ENCODE measurements at regions not wholly inside any gene's neighbourhood (a gene's known extent, or its start where the extent isn't known, plus 50 kb on each side); places are given as distances from the start of the nearest gene placed in this dataset.
"Not testable (repeated sequence)": the region's sequence is repeated elsewhere in the genome, so short reads cannot be mapped to it uniquely, and the experiment has no call there.

DNA sequence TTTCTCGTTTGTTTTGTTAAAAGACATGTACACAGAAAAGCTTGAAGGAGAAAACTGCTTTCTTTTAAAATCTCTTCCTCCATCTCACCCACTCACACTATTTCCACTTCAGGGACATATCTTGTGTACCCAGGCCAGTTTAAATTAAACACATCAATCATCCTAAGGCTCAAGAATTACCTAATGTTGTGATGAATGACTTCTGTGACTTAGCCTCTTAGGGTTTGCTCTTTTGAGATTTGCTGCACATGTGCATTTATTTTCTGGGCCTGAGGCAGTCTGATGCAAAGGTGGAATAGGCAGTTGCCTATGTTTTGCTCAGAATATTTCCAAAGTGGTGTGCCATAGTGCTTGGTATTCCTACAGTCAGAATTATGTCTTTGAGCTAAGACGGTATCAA is 439.9 kb upstream of the CHD1 start:
- H3K9ac ChIP-seq (ENCODE audit: low read depth, low read length): no peak overlapping the region
- no peak overlapping the region for H2AFZ ChIP-seq (ENCODE audit: low read depth, low read length)

DNA sequence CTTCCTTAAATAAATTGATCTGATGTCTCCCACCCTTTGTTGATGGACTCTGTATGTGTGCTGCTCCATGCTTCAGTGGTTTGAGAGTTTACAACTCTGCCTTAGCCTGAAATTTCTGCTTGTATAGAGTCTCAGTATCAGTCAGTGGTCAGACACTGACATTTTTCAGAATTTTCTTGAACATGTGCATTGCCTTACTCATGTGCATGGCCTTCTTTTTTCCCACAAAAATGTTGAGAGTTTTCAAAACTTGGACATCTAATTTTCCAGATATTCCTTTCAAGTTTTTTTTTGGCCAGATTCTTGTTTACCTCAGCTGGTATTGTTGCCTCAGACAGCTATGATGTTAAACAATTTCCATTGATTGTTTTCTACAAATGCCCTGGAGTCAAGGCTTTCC is 427.1 kb upstream of the CHD1 start:
- Histone ChIP-seq H3K4me3 (ENCODE audit: low read depth in 1 of 2, low read length in 2 of 2) (no peak overlapping the region), H3K79me2 (ENCODE audit: insufficient read depth, low read length) (no peaks in the 10 kb centered on the region), H4K20me1 (ENCODE audit: insufficient read depth, low read length) (no peaks in the 10 kb centered on the region), H3K4me1 (ENCODE audit: insufficient read depth, low read length) (no peaks in the 10 kb centered on the region), H3K9ac (ENCODE audit: low read depth, low read length) (no peak overlapping the region), H2AFZ (ENCODE audit: low read depth, low read length) (no peak overlapping the region), H3K27ac (ENCODE audit: low read length) (no peak overlapping the region), H3K4me2 (ENCODE audit: insufficient read depth, low read length) (no peak overlapping the region), H3K36me3 (ENCODE audit: insufficient read depth, low read length) (no peaks in the 10 kb centered on the region), H3K9me3 (ENCODE audit: insufficient read depth, low read length, severe bottlenecking) (peaks cover 2% of the 10 kb centered on the region), H3K27me3 (ENCODE audit: insufficient read depth, low read length, poor library complexity) (no peaks in the 10 kb centered on the region)
- ATAC-seq (ENCODE audit: insufficient read depth, low read depth) (no peak), DNase-seq (no peak)
- TF ChIP-seq EZH2 (IDR thresholded peaks at IDR 0.05; ENCODE audit: borderline replicate concordance, low read depth, low read length, severe bottlenecking) (no peak), CTCF (IDR thresholded peaks at IDR 0.05; ENCODE audit: borderline replicate concordance, extremely low read depth, low read length, poor library complexity, severe bottlenecking) (no peak)

More for the DNA sequence above, 439.9 kb upstream of the CHD1 start:
- no peaks in the 10 kb centered on the region for H3K9me3 ChIP-seq (ENCODE audit: insufficient read depth, low read length, severe bottlenecking)
- no peaks in the 10 kb centered on the region for H4K20me1 ChIP-seq (ENCODE audit: insufficient read depth, low read length)
- no peaks in the 10 kb centered on the region for H3K27me3 ChIP-seq (ENCODE audit: insufficient read depth, low read length, poor library complexity)
- no peak for DNase-seq
- no peaks in the 10 kb centered on the region for H3K4me1 ChIP-seq (ENCODE audit: insufficient read depth, low read length)
- ATAC-seq (ENCODE audit: insufficient read depth, low read depth): no peak
- TF ChIP-seq EZH2 (IDR thresholded peaks at IDR 0.05; ENCODE audit: borderline replicate concordance, low read depth, low read length, severe bottlenecking) (no peak), CTCF (IDR thresholded peaks at IDR 0.05; ENCODE audit: borderline replicate concordance, extremely low read depth, low read length, poor library complexity, severe bottlenecking) (no peak)
- no peaks in the 10 kb centered on the region for H3K79me2 ChIP-seq (ENCODE audit: insufficient read depth, low read length)
- H3K4me3 ChIP-seq (ENCODE audit: low read depth in 1 of 2, low read length in 2 of 2): no peak overlapping the region
- H3K4me2 ChIP-seq (ENCODE audit: insufficient read depth, low read length): no peak overlapping the region
- H3K27ac ChIP-seq (ENCODE audit: low read length): no peak overlapping the region
- H3K36me3 ChIP-seq (ENCODE audit: insufficient read depth, low read length): no peaks in the 10 kb centered on the region

GRCh38 chr5:99349787-99350186 is 421.0 kb upstream of the CHD1 start:
- DNase-seq: no peak
- Histone ChIP-seq H3K4me3 (ENCODE audit: low read depth in 1 of 2, low read length in 2 of 2) (no peak overlapping the region), H2AFZ (ENCODE audit: low read depth, low read length) (no peak overlapping the region), H3K9me3 (ENCODE audit: insufficient read depth, low read length, severe bottlenecking) (peaks cover 2% of the 10 kb centered on the region), H3K4me1 (ENCODE audit: insufficient read depth, low read length) (no peaks in the 10 kb centered on the region), H3K27me3 (ENCODE audit: insufficient read depth, low read length, poor library complexity) (no peaks in the 10 kb centered on the region), H3K4me2 (ENCODE audit: insufficient read depth, low read length) (no peak overlapping the region), H3K27ac (ENCODE audit: low read length) (no peak overlapping the region), H3K9ac (ENCODE audit: low read depth, low read length) (no peak overlapping the region), H4K20me1 (ENCODE audit: insufficient read depth, low read length) (no peaks in the 10 kb centered on the region), H3K36me3 (ENCODE audit: insufficient read depth, low read length) (no peaks in the 10 kb centered on the region), H3K79me2 (ENCODE audit: insufficient read depth, low read length) (no peaks in the 10 kb centered on the region)
- no peak for ATAC-seq (ENCODE audit: insufficient read depth, low read depth)
- TF ChIP-seq EZH2 (IDR thresholded peaks at IDR 0.05; ENCODE audit: borderline replicate concordance, low read depth, low read length, severe bottlenecking): no peak
- TF ChIP-seq CTCF (IDR thresholded peaks at IDR 0.05; ENCODE audit: borderline replicate concordance, extremely low read depth, low read length, poor library complexity, severe bottlenecking): no peak

DNA sequence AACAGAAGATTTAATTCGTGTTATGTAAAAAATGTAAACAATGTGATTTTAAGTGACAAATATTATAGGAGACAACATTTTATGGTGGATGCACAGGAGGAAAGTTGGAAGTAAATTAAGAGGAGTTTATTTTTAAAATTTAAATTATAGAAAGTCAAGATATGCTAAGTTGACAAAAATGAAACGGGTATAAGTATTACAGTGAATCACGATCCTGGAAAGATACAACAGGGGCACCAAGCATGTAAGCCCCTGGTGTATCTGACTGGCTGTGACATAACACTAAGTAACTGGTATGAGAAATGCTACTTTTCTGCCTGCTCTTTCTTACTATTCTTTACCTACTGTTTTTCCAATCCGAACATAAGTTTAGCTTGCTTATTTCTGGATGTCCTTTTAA is 419.8 kb upstream of the CHD1 start:
- H3K4me2 ChIP-seq (ENCODE audit: insufficient read depth, low read length): no peak overlapping the region
- DNase-seq (no peak), ATAC-seq (ENCODE audit: insufficient read depth, low read depth) (no peak)
- no peaks in the 10 kb centered on the region for H3K79me2 ChIP-seq (ENCODE audit: insufficient read depth, low read length)
- no peak for TF ChIP-seq CTCF (IDR thresholded peaks at IDR 0.05; ENCODE audit: borderline replicate concordance, extremely low read depth, low read length, poor library complexity, severe bottlenecking)
- TF ChIP-seq EZH2 (IDR thresholded peaks at IDR 0.05; ENCODE audit: borderline replicate concordance, low read depth, low read length, severe bottlenecking): no peak
- H3K4me1 ChIP-seq (ENCODE audit: insufficient read depth, low read length): no peaks in the 10 kb centered on the region
- no peaks in the 10 kb centered on the region for H4K20me1 ChIP-seq (ENCODE audit: insufficient read depth, low read length)
- no peak overlapping the region for H3K9ac ChIP-seq (ENCODE audit: low read depth, low read length)
- H3K9me3 ChIP-seq (ENCODE audit: insufficient read depth, low read length, severe bottlenecking): peaks cover 2% of the 10 kb centered on the region
- H2AFZ ChIP-seq (ENCODE audit: low read depth, low read length): no peak overlapping the region
- H3K27ac ChIP-seq (ENCODE audit: low read length): no peak overlapping the region
- no peaks in the 10 kb centered on the region for H3K27me3 ChIP-seq (ENCODE audit: insufficient read depth, low read length, poor library complexity)
- no peaks in the 10 kb centered on the region for H3K36me3 ChIP-seq (ENCODE audit: insufficient read depth, low read length)
- H3K4me3 ChIP-seq (ENCODE audit: low read depth in 1 of 2, low read length in 2 of 2): no peak overlapping the region

DNA sequence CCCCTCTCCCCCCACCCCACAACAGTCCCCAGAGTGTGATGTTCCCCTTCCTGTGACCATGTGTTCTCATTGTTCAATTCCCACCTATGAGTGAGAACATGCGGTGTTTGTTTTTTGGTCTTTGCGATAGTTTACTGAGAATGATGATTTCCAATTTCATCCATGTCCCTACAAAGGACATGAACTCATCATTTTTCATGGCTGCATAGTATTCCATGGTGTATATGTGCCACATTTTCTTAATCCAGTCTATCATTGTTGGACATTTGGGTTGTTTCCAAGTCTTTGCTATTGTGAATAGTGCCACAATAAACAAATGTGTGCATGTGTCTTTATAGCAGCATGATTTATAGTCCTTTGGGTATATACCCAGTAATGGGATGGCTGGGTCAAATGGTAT is 411.0 kb upstream of the CHD1 start:
- H3K4me2 ChIP-seq (ENCODE audit: insufficient read depth, low read length); H3K79me2 ChIP-seq (ENCODE audit: insufficient read depth, low read length); H3K27me3 ChIP-seq (ENCODE audit: insufficient read depth, low read length, poor library complexity); H3K4me3 ChIP-seq (ENCODE audit: low read depth in 1 of 2, low read length in 2 of 2); H3K4me1 ChIP-seq (ENCODE audit: insufficient read depth, low read length); H3K36me3 ChIP-seq (ENCODE audit: insufficient read depth, low read length); H3K9me3 ChIP-seq (ENCODE audit: insufficient read depth, low read length, severe bottlenecking); H3K27ac ChIP-seq (ENCODE audit: low read length); H2AFZ ChIP-seq (ENCODE audit: low read depth, low read length); H3K9ac ChIP-seq (ENCODE audit: low read depth, low read length); ATAC-seq (ENCODE audit: insufficient read depth, low read depth); DNase-seq; H4K20me1 ChIP-seq (ENCODE audit: insufficient read depth, low read length): not testable (repeated sequence)
